GM19452 (cell line): ENCODE measurements at regions not wholly inside any gene's neighbourhood (a gene's known extent, or its start where the extent isn't known, plus 50 kb on each side); places are given as distances from the start of the nearest gene placed in this dataset.

Experiments used
- ATAC-seq: cut with Tn5 transposase; IDR thresholded peaks from one replicate; pipeline ENCODE4 v1.9.1; 2021; ENCODE audit not compliant: unreplicated experiment

DNA sequence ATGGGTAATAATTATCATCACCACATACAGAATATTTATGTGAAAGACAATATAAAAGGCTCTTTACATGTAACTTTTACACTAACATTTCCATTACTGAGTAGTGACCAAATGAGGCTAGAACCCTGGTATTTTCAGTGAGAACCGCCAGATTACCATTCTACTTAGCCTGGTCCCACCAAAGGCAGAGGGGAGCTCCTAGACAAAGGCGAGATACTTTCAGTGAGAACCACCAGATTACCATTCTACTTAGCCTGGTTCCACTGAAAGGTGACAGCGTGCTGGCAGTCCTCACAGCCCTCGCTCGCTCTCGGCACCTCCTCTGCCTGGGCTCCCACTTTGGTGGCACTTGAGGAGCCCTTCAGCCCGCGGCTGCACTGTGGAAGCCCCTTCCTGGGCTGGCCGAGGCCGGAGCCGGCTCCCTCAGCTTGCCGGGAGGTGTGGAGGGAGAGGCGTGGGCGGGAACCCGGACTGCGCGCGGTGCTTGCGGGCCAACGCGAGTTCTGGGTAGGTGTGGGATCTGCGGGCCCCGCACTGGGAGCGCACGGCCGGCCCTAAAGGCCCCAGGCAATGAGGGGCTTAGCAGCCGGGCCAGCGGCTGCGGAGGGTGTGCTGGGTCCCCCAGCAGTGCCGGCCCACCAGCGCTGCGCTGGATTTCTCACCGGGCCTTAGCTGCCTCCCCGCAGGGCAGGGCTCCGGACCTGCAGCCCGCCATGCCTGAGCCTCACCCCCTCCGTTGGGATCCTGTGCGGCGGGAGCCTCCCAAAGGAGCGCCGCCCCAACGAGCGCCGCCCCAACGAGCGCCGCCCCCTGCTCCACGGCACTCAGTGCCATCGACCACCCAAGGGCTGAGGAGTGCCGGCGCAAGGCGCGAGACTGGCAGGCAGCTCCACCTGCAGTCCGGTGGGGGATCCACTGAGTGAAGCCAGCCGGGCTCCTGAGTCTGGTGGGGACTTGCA is 1276.1 kb downstream of the PCDH7 start:
- no peak for ATAC-seq

DNA sequence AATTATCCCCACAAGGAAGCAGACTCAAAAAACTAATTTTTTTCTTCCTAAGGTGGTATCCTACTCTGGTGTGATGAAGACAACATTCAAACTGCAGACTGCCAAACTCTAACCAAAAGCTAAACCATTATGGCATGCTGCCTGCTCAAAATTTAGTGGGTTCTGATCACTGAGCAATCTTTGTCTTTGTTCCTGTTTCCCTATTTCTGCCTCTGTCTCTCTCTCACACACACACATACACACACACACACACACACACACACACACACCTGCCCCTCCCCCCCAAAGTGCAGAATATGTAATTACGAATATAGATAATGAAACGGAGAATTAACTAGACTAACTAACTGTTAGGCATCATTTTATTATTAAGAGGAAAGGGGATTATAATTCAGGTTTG is 1278.6 kb downstream of the PCDH7 start:
- no peak for ATAC-seq

DNA sequence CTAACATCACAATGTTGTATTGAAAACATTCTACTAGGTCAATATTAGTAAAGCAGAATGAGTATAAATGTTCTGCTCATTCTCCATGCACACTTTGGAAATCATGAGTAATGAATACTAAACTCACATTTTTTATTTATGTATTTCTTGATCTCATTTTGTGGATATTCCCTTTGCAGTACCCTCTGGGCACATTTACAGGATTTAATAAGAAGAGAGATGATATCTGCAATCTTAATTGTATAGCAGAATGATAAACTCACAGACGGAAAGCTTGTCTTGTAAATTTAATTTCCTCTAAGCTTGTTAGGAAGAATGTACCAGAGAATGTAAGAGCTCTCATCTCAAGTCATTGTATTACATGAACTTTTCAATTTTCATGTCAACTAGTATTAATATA is 1279.7 kb downstream of the PCDH7 start:
- ATAC-seq, result no peak

DNA sequence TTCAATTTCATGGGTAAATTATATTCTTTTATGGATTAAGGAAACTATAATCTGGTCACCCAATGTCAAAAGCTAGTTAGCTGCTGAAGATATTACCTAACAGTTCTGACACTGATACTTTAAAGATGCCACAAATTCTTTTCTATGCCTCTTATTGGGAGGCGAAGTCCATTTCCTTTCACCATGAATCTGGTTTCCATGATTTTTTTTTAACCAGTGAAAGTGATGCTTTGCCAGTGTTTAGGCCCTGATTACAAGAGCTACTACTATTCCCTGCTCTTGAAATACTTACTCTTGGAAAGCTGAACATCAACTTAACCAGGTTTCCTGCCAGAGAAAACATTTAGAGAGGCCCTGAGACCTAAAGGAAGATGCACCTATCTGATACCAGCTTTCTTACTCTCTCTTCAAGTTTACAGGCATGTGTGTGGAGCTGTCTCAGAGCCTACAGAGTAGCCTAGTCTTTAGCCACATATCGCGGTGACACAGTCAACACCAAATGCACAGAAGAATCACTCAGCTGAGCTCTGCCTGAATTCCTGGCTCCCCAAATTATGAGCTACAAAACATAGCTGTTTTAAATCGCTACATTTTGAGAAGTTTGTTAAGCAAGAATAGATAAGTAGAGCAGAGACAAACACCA is 1280.8 kb downstream of the PCDH7 start:
- no peak for ATAC-seq

DNA sequence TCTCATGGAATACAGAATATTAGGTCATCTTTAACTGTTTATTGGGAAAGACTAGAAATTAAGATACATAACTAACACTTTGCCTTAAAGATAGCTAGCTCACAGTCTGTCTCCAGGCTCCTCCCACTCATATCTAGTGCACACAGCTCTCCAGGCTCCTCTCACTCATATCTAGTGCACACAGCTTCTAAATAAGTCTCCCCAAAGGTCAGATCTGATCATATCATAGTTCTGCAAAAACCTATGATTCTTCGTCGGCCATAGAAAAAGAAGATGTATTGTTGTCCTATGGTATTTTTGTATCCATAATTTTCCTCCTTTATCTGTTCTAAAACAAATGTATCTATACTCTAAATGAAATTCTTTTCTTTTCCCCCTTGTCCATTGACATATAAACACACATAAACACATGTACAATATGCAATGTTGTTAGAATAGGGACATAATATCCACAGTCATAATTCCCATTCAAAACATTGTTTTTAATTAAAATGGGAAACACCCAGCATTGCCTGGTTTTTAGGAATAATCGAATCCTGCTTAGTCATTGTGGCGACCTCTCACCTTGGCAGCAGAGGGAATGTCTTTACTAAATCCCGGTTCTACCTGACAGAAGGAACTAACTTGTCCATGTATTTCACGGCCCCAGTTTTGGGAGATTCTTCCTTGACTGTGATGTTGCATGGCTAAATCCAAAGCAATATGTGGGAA is 1282.0 kb downstream of the PCDH7 start:
- no peak for ATAC-seq

DNA sequence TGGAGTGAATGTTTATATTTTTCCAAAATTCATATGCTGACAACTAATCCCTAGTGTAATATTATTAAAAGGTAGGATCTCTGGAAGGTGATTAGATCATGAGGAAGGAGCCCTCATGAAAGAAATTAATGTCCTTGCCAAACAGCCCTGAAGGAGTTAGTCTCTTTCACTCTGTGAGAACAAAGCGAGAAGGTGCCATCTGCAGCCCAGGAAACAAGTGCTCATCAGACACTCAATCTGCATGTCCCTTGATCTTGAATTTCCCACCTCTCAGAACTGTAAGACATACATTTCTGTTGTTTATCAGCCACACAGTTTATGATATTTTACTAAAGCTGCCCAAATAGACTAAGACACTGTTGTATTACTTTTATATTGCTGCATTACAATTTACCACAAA is 1283.4 kb downstream of the PCDH7 start:
- no peak for ATAC-seq

DNA sequence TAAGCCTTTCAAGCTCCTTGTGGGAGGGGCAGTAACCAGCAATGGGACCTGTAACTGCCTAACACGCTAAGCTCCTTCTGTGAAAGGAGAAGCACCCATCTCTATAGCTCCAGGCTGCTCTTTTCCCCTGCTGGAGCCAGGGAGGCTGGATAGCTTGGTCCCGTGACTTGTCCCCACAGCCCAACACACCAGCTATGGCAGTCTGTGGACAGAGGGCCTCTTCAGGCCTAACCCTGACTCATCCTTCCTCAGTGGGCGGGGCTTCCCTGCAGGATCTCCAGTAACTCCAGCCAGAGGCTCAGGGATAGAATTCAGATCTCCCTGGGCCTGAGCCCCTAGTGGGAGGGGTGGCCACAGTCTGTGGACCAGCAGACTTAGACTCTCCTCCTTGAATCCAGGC is 1290.1 kb downstream of the PCDH7 start:
- ATAC-seq, result no peak

DNA sequence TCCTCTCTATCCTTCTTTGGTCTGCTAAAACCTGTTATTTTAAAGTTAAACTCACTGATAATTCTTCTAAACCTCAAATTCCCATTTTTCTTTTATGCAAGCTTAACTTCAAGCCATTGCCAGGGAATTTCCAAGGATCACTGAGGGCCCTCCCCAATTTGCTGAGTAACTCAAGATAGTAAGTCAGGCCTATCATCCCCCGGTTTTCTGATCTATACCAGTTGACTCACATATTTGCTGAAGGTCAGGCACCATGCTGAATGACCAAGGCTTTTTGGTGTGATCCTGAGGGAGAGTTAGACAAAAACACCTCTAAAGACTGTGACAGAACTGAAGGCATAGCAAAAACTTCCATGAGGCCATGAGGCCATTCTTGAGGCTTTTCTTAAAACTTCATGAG is 1301.9 kb downstream of the PCDH7 start:
- no peak for ATAC-seq

DNA sequence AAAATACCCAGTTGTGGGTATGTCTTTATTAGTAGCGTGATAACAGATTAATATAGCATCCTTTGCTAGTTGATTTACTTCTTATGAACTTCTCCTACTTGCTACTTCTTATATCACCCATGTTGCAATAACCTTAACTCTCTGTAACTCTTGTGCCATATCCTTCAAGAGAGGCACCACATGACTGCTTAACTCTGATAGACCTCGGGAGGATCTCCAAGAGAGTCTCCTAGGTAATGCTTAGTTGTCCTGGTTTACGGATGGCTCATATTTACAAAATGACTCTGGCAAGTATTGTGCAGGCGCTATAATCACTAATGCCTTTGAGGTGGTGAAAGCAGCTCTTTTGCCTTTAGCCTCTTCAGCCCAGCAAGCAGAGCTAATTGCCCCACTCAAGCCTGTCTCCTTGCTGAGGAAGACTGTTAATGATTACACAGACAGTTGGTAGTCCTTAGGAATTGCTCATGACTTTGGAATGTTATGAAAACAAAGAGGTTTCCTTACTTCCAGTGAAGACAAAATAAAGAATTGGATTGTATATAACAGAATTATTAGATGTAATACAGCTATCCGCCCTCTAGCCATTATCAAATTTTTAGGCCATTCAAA is 1305.8 kb downstream of the PCDH7 start:
- ATAC-seq, result no peak

DNA sequence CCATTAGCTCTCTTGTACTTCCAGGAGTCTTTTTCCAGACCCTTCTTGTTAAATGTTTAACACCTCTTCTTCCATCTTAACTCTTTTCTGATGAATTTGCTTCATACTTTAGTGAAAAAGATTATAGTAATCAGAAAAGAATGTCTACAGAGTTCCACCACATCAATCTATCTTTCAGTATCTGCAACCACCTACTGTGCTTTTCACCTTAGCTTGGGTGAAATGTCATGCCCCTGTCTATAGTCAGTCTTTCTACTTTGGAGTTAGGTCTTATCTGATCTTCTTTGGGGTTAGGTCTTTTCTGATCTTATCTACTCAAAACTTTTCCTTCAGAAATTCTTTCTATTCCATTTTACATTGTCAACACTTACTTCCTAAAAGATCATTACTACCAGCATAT is 1310.2 kb downstream of the PCDH7 start:
- ATAC-seq, result no peak

DNA sequence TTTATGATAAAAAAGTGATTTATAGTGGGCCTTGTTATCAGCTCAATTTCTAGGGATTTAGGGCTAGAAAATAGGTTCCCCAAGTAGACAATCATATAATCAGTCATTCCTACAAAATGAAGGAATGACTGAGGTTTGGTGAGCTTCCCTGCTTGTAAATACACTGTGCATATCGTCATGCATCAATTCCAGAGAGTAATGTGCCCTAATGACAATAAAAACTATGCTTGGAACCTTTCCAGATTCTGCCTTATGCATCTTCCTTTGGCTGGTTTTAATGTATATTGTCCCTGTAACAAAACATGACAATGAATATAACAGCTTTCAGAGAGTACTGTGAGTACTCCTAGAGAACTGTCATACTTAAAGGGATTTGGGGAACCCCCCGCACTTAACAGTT is 1310.9 kb downstream of the PCDH7 start:
- ATAC-seq, result no peak

DNA sequence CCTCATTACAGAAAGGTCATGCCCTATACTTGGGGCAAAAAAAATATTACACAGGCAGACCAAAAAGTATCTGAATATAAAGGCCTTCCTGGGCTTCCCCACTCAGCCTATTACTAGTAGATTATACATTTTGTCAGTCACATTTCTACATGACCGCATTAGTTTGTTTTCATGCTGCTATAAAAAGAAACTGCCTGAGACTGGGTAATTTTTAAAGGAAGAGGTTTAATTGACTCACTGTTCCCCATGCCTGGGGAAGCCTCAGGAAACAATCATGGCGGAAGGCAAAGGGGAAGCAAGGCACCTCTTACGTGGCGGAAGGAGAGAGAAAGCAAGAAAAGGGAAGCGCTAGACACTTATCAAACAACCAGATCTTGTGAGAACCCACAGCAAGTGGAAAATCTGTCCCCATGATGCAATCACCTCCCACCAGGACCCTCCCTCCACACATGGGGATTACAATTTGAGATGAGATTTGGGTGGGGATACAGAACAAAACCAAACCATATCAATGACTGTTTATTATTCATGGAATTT is 1312.0 kb downstream of the PCDH7 start:
- ATAC-seq, result no peak

DNA sequence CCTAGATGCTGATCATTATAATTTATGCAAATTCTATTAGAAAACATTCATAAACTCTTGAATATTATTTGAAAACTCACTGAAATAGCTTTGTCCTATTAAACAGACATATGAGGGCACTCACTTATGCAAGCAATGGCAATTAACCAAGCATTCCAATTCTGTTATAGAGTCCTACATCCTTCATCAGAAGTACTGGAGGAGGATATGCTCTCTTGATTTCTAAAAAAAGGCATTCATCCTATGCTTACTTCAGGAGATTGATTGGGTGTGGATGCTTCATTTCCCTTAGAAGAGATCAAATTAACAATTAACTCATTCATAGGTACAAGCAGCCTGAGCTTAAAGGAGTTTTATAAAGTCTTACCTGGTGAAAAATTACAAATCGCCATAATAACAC is 1317.2 kb downstream of the PCDH7 start:
- ATAC-seq, result no peak

DNA sequence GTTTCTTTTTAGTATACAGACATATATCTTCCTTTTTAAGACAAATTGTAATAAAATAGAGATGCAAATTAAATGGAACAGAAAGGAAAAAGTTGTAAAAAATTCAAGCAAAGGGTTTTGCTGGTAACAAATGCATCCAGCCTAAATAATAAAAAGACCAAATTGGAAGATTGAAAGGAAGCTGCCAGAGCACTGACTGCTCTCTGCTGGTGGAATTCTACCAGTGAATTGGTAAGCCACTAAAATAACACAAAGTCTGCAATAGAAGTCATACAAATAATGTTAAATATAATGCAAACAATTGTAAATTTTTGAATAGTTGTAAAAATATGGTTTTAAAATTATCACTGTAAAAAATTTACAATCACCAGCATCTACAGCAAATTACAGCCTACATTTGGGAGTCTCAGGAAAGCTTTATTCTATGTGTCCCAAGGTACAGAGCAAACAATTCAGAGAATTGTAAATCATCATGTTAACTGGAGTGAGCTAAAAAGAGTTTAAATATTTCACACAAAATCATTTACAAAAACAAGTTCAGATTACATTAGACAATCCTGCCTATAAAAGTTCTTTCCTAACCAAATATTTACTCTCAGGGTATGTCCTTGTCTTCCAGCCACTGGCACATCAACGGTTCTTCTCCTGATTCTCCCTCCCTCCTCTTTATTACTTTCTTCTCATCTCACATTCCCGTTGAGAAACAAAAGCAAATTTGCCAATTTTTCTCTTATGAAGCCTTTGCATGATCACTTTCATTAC is 1322.5 kb downstream of the PCDH7 start:
- no peak for ATAC-seq

DNA sequence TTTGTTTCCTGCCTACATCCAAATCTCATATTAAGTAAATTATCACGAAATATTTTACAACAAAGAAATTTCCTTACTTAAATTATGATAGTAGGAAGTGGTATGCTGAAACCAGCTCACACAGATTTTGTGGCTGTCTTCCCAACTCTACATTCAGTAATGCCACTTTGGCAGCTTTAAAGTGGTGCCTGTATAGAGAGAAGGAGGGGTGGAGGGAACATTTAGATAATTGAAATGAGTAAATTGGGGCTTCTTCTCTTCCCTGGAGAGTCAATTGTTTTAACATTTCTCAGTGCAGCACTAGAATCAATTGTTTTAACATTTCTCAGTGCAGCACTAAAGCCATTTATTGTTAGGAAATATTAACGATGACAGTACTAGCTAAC is 1323.1 kb downstream of the PCDH7 start:
- no peak for ATAC-seq

DNA sequence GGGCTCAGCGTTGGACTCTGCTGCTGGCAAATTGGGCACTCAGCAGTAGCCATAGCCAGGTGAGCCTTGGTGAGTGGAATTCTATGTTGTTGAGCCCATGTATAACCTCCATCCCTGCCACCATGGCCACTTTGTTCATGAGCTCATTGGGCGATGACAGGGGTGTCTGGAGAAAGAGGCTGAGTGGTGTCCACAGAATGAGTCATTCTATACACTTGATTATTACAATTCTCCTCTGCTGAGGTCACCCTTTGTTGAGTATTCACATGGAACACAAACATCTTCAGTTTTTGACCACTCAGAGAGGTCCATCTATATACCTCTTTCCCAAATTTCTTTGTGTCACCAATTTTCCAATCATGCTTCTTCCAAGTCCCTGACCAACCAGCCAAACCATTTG is 1341.7 kb downstream of the PCDH7 start:
- no peak for ATAC-seq

DNA sequence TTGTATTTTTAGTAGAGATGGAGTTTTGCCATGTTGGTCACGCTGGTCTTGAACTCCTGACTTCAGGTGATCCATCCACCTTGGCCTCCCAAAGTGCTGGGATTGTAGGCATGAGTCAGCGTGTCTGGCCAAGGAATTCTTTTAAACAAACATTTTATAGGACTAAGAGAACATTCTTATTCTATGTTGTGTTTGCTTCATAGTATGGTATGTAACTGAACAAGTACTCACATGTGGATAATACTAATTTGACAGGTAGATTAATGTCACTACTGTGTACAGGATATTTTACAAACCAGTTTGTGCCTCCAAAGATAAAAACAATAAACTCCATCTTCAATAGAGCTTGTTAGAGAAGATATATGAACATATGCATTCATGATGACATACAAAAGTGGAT is 1353.4 kb downstream of the PCDH7 start:
- ATAC-seq, result no peak

DNA sequence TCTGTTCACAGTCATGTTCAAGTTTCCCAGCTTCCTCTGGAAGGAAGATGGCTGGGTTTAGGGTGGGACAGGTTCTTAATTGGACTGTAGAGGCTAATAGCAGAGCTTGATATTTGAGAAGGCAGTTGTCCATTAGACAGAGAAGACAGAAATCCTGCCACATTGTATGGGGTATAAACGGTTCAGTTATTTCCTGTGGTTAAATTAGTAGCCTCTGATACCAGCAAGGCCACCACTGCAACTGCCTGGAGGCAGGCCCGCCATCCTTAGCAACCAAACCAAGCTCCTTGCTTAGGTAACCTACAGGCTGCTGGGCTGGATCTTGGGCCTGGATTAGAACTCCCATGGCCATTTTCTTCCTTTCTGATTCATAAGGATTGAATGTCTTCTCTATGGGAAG is 1367.0 kb downstream of the PCDH7 start:
- no peak for ATAC-seq

DNA sequence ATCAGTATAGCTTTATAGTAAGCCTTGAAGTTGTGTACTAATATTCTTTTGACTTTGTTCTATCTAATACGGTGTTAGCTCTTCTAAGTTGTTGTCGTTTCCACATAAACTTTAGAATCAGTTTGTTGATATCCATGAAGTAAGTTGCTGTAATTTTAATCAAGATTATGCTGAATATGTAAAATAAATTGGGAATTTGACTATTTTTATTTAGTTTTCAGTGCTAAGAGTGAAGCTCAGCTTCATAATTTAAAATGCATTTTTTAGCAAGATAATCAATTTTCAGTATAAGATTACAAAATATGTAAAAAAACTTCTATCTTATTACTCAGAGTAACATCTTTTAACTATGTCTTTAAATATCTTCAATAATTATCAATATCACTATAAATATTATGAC is 1374.8 kb downstream of the PCDH7 start:
- no peak for ATAC-seq

DNA sequence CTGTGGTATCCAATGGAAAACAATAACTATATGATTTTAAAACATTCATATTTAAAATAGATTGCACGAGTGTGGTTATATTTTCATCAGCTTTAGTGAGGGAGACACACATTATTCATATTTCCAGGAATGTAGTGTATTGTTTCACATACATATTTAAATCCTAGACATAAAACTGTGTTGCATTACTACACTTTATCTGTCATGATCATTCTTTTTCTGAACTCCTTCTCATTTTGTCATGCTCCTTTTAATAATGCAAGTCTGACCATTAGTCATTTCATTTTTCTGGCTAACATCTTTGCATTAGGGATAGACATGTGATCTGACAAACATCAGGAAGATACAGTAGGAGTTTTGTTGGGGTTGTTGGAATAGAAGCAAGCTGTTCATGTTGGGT is 1382.7 kb downstream of the PCDH7 start:
- ATAC-seq, result no peak

DNA sequence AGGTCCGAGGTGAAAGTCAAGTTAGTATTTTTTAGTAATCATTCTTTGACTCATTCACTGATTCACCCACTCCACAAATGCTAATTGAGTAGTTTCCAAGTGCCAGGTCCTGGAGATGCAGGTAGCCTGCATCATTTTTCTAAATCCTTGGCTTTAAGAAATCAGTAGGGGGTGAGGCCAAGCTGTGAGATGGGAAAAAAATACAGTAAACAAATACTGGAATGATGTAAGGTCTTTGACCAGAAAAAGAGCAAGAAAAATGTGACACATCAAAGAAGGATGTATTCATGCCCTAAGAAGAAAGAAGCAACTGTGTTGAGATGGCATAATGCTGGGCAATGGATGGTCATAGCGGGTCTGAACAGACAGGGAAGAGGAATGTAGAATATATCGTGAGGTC is 1386.6 kb downstream of the PCDH7 start:
- no peak for ATAC-seq
